NCI-H1417 treated with DMSO at 0.1 percent for 48 hours (cell line): ENCODE measurements at regions not wholly inside any gene's neighbourhood (a gene's known extent, or its start where the extent isn't known, plus 50 kb on each side); places are given as distances from the start of the nearest gene placed in this dataset.
"Not testable (repeated sequence)": the region's sequence is repeated elsewhere in the genome, so short reads cannot be mapped to it uniquely, and the experiment has no call there.

Experiments
- DNase-seq: peaks from one replicate; lab custom pipeline; 2025; lab: John Stamatoyannopoulos, UW

- no peak for DNase-seq
Measured at GRCh38 chr10:65270969-65271368, 1654.9 kb upstream of the LRRTM3 start.

- DNase-seq: no peak
Measured at GRCh38 chr10:65273115-65273514, 1652.7 kb upstream of the LRRTM3 start.

DNA sequence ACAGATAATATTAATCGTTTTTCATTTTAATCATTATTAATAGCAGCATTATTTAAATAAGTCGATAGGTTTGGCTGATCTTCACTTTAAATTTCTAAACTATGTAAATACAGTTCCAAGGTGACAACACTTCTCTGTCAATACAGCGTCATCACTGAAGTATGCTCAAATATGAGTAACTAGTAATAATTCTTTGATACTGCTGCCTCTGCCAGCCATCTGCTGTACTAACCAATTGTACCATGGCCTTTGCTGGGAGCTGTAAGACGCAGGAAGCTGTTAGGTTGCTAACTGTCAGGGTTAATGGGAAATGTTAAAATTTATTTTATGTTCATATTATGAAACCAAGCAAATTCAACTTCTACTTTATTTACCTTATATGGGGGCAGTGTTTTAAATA lies 1650.5 kb upstream of the LRRTM3 start:
- no peak for DNase-seq

- no peak for DNase-seq
Measured at GRCh38 chr10:65284495-65285041, 1641.3 kb upstream of the LRRTM3 start.

DNA sequence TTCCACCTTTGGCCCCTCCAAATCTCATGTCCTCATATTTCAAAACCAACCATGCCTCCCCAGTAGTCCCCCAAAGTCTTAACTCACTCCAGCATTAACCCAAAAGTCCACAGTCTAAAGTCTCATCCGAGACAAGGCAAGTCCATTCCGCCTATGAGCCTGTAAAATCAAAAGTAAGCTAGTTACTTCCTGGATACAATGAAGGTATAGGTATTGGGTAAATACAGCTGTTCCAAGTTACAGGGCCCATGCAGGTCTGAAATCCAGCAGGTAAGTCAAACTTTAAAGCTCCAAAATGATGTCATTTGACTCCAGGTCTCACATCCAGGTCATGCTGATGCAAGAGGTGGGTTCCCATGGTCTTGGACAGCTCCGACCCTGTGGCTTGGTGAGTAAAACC lies 1640.1 kb upstream of the LRRTM3 start:
- not testable (repeated sequence) for DNase-seq

- DNase-seq: no peak
Measured at GRCh38 chr10:65291286-65291685, 1634.5 kb upstream of the LRRTM3 start.

DNA sequence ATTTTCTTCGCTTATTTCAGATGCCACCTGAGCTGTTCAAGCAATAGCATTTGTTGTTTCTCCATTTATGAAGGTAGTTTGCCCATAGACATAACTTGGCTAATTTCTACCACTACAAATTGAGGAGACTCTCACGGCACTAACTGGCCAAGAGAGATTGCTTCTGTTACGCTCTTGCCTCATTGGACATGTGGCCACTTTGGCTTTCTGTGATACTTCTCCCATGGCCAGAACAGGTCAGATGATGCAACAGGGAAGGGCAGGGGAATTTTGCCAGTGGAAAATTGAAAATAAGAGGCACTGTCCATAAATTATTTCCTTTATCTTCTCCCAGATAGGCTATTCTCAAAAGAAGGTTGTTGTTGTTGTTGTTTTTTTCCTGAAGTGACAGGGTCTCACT lies 1633.3 kb upstream of the LRRTM3 start:
- DNase-seq: no peak

- DNase-seq: no peak
Measured at GRCh38 chr10:65294329-65294728, 1631.5 kb upstream of the LRRTM3 start.

DNA sequence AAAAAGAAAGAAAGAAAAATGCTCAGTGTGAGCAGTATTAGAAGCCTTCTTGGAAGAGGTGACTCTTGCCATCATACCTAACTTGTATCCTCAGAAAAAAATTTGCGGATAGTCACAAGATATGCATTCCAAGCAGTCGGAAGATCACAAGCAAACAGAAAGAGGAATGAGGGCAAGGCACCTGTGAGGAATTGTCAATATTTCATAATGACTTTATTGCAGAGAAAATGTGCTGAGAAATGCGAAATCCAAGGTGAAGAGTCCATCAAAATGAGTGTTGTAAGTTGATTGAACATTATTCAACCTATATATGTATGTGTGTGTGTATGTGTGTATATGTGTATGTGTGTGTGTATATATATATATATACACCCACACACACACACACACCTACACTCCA lies 1624.7 kb upstream of the LRRTM3 start:
- DNase-seq: no peak

DNA sequence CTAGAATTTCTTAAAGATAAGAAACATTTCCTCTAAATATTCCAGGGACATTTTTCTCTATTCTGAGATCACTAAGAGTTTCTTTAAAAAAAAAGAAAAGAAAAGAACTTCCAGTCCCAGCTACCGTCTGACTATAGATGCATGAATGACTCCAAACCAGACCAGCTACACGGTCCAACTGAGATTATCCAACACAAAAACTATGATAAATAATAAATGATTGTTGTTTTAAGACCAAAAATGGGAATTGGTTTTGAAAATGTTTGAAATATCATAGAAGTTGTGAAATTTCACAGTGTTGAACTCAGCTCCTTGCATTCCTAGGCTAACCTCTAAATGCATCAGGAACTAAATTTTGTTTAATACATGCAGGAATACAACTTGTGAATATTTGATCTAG lies 1619.6 kb upstream of the LRRTM3 start:
- no peak for DNase-seq

- DNase-seq: no peak
Measured at GRCh38 chr10:65312876-65313275, 1613.0 kb upstream of the LRRTM3 start.

GRCh38 chr10:65313406-65313805 lies 1612.4 kb upstream of the LRRTM3 start:
- DNase-seq: no peak

GRCh38 chr10:65314253-65314652 lies 1611.6 kb upstream of the LRRTM3 start:
- no peak for DNase-seq

GRCh38 chr10:65319493-65319892 lies 1606.3 kb upstream of the LRRTM3 start:
- DNase-seq: no peak

GRCh38 chr10:65320236-65321026 lies 1605.4 kb upstream of the LRRTM3 start:
- no peak for DNase-seq

DNA sequence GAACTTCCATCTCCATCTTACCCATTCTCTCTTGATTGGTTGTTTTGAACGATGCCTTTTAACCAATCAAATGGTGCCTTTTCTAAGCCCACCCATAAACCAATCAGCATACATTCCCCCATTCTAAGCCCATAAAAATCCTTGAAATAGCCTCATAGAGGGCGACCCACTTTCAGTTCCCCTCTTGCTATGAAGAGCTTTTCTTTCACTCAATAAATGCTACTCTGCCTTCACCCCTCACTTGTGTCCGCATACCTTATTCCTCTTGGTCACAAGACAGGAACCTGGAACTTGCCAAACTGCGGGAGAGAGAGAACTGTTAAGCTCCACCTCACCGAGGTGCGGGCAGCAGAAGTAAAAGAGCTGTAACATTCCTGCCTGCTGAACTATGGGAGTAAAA lies 1602.0 kb upstream of the LRRTM3 start:
- no peak for DNase-seq

DNA sequence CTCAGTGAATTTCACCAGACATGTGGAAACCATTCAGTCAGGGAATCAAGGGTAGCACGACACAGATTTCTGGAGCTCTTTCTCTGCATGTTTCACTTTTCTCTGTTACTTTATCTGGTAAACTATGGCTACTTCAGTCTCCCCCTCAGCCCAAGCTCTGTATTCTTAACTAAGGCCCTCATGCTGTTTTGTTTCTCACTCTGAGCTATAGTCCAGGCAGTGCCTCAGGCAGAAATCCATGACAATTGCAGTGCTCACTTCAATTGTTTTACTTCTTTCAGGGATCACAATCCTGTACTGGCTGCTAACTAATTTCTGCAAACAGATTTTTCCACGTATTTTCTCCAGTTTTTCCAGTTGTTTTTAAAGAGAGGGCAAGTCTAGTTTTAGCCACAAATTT lies 1599.9 kb upstream of the LRRTM3 start:
- no peak for DNase-seq

DNA sequence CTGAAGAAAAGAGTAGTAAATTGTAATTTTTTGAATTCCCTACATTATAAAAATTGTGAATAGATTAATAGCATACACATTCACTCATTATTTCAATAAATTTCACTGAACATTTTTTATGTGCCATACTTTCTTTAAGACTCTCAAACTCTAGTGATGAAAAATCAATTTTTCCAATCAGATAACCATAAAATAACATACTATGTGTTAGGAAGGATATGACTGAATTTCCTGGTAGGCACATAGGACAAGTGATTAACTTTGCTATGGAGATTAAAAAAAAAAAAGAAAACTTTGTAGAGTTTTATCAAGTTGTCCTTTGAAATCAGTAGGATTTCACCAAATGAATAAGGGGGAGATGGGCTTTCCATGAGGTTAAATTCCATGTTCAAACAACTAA lies 1597.3 kb upstream of the LRRTM3 start:
- DNase-seq: no peak

GRCh38 chr10:65335311-65335710 lies 1590.5 kb upstream of the LRRTM3 start:
- DNase-seq: no peak

- DNase-seq: no peak
Measured at GRCh38 chr10:65340340-65340739, 1585.5 kb upstream of the LRRTM3 start.

DNA sequence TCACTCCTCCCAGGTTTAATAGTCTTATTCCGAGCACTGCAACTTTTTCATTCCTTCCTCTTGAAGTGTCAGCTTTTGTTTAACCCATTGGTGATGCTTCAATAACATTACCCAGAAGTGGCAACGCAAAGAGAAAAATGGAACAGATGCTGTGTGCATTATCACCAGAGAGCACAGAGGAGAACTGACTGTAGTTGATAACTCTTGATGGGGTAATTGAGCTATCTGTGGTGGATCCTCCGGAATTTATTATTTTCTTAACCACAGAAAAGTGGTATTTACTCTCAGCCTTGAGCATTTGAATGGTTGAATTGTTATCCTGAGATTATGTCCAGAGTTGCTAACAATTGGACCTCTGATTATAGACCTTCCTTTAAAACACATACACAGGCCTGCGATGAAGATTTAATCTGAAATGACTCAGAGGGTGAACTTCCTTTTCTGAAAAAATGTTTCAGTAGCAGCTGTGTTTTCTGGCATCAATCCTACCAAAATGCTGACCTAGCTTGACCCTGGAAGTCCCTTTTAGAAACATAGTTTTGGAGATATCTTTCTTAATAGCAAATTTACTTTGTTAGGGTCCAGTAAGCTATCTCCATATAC lies 1584.4 kb upstream of the LRRTM3 start:
- DNase-seq: no peak

DNA sequence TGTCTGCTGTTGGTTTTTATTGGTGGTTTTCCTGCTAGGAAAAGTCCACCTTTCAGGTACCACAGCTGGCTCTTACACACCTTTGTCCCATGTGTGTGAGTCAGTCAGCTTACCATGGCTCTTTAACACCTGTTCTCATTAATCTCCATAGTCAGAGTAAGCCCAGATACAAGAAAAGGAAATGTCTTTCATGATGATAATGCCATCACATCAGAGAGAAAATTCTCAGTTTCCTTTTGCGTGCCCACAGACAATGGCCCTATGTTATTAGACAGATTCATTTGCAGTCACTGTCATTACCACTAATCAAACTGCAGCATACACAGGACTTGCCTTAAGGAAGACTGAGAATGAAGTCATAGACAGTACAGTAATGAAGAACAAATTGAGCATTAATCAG lies 1583.6 kb upstream of the LRRTM3 start:
- DNase-seq: no peak

DNA sequence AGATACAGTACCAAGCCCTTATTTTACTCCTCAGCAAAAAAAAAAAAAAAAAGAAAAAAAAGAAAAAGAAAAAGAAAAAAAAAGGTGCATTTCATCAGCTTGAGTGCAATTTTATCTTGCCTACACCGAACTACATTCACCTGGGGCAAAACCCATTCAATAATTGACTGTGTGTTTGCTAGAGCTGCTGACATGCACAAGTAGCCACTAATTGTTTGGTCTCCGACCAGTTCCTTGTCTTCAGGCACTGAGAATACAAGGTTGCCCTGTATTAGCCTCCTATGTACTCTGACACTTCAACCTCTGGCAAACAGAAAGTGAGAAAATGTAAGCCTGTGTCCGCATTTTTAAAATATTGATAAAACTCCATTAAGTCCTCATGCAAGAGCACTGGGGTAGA lies 1579.4 kb upstream of the LRRTM3 start:
- no peak for DNase-seq

DNA sequence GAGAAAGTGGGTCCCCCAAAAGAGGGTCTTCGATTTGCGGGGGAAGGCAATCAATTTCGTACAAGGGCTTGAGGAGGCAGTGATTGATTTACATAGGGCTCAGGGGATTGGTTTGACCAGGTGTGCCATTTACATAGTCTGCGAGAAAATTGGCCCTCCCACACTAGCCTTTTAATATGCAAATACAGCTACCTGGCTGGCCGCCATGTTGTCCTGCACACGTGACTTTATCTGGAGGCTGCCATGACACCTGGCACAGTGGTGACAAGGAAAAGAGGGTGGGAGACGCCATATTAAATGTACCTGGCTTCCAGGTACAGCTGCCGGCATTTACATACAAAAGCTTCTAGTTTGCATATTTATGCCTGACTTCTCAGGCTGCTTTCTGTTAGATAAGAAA lies 1577.2 kb upstream of the LRRTM3 start:
- DNase-seq: no peak
